MM.1S (cell line): ENCODE measurements at regions not wholly inside any gene's neighbourhood (a gene's known extent, or its start where the extent isn't known, plus 50 kb on each side); places are given as distances from the start of the nearest gene placed in this dataset.

Experiments
- DNase-seq: peaks from one replicate; pipeline ENCODE4 v3.0.0-alpha.2; 2015
- H2AFZ ChIP-seq: fragments of 300-600 bp; sonication (generic); 2 replicates; pipeline ENCODE4 v1.6.0; 2016; ENCODE audit warnings: antibody characterized with exemption, low read length
- H3F3A ChIP-seq: fragments of 300-600 bp; sonication (generic); 2 replicates; pipeline ENCODE4 v1.6.1; 2016; ENCODE audit warnings: mild to moderate bottlenecking, antibody characterized with exemption, low read length, moderate library complexity, mixed read lengths; ENCODE audit not compliant: insufficient read depth
- H3K27ac ChIP-seq: fragments of 300-600 bp; sonication (generic); 2 replicates; pipeline ENCODE4 v1.5.1; 2016; ENCODE audit warnings: mild to moderate bottlenecking, low read length
- H3K27me3 ChIP-seq: fragments of 300-600 bp; sonication (generic); replicated peaks from 2 replicates; pipeline ENCODE4 v1.6.0; 2016; ENCODE audit warnings: low read length; ENCODE audit not compliant: insufficient read depth
- H3K36me3 ChIP-seq: fragments of 300-600 bp; sonication (generic); replicated peaks from 2 replicates; pipeline ENCODE4 v1.6.1; 2016; ENCODE audit warnings: mild to moderate bottlenecking, low read length, mixed read lengths; ENCODE audit not compliant: insufficient read depth
- H3K4me1 ChIP-seq: fragments of 300-600 bp; sonication (generic); 2 replicates; pipeline ENCODE4 v1.6.1; 2016; ENCODE audit warnings: low read length, mixed read lengths
- H3K4me2 ChIP-seq: fragments of 300-600 bp; sonication (generic); 2 replicates; pipeline ENCODE4 v1.6.0; 2016; ENCODE audit warnings: low read depth, low read length
- H3K4me3 ChIP-seq: fragments of 300-600 bp; sonication (generic); 2 replicates; pipeline ENCODE4 v1.5.1; 2016; ENCODE audit warnings: low read length, mixed read lengths
- H3K79me2 ChIP-seq: fragments of 300-600 bp; sonication (generic); 2 replicates; pipeline ENCODE4 v1.6.1; 2016; ENCODE audit warnings: mixed run types, low read length, mixed read lengths
- H3K9ac ChIP-seq: fragments of 300-600 bp; sonication (generic); 2 replicates; pipeline ENCODE4 v1.6.1; 2016; ENCODE audit warnings: low read length, mixed read lengths
- H3K9me2 ChIP-seq: fragments of 300-600 bp; sonication (generic); replicated peaks from 2 replicates; pipeline ENCODE4 v1.6.1; 2016; ENCODE audit warnings: mild to moderate bottlenecking, low read length, mixed read lengths; ENCODE audit not compliant: insufficient read depth
- H3K9me3 ChIP-seq: fragments of 300-600 bp; sonication (generic); replicated peaks from 2 replicates; pipeline ENCODE4 v1.6.1; 2016; ENCODE audit warnings: mild to moderate bottlenecking, low read length, mixed read lengths; ENCODE audit not compliant: insufficient read depth
- H4K20me1 ChIP-seq: fragments of 300-600 bp; sonication (generic); 2 replicates; pipeline ENCODE4 v1.6.1; 2016; ENCODE audit warnings: mild to moderate bottlenecking, low read length, moderate library complexity, mixed read lengths; ENCODE audit not compliant: insufficient read depth
- CTCF ChIP-seq: fragments of 300-600 bp; sonication (generic); IDR thresholded peaks from 2 replicates; pipeline ENCODE4 v1.5.1; 2016; ENCODE audit warnings: antibody characterized with exemption, low read length, mixed read lengths
- EZH2 ChIP-seq: fragments of 300-600 bp; sonication (generic); optimal IDR thresholded peaks from 2 replicates; pipeline ENCODE3; 2017; ENCODE audit warnings: low read depth, mild to moderate bottlenecking, antibody characterized with exemption, low read length, mixed read lengths
- EZH2phosphoT487 ChIP-seq: fragments of 300-600 bp; sonication (generic); IDR thresholded peaks from 2 replicates; pipeline ENCODE4 v1.6.1; 2018; ENCODE audit warnings: antibody characterized with exemption, low read length

- H3K9me3 ChIP-seq = no peaks in the 10 kb centered on the region
- no peak overlapping the region for H3K4me2 ChIP-seq
- no peak overlapping the region for H3K27ac ChIP-seq
- no peaks in the 10 kb centered on the region for H3K36me3 ChIP-seq
- no peak for DNase-seq
- H3K27me3 ChIP-seq = no peaks in the 10 kb centered on the region
- no peak overlapping the region for H3K9ac ChIP-seq
- H3F3A ChIP-seq = no peaks in the 10 kb centered on the region
- no peak for TF ChIP-seq EZH2phosphoT487
- no peaks in the 10 kb centered on the region for H3K79me2 ChIP-seq
- no peak overlapping the region for H3K4me3 ChIP-seq
- no peaks in the 10 kb centered on the region for H3K4me1 ChIP-seq
- no peaks in the 10 kb centered on the region for H4K20me1 ChIP-seq
- H3K9me2 ChIP-seq = no peaks in the 10 kb centered on the region
- no peak overlapping the region for H2AFZ ChIP-seq
Measured at GRCh38 chr18:77597726-77598125, 348.1 kb downstream of the GALR1 start.

- no peaks in the 10 kb centered on the region for H3K27me3 ChIP-seq
- H2AFZ ChIP-seq = no peak overlapping the region
- no peak overlapping the region for H3K4me2 ChIP-seq
- H3F3A ChIP-seq = no peaks in the 10 kb centered on the region
- no peaks in the 10 kb centered on the region for H3K79me2 ChIP-seq
- H3K9ac ChIP-seq = no peak overlapping the region
- H3K9me3 ChIP-seq = no peaks in the 10 kb centered on the region
- H3K4me3 ChIP-seq = no peak overlapping the region
- DNase-seq = no peak
- H4K20me1 ChIP-seq = no peaks in the 10 kb centered on the region
- no peaks in the 10 kb centered on the region for H3K36me3 ChIP-seq
- H3K9me2 ChIP-seq = no peaks in the 10 kb centered on the region
- TF ChIP-seq EZH2 = no peak
- no peak for TF ChIP-seq EZH2phosphoT487
- TF ChIP-seq CTCF = no peak
- no peak overlapping the region for H3K27ac ChIP-seq
- H3K4me1 ChIP-seq = no peaks in the 10 kb centered on the region
Measured at GRCh38 chr18:77600674-77601073, 351.0 kb downstream of the GALR1 start.

GRCh38 chr18:77601567-77601966 lies 351.9 kb downstream of the GALR1 start:
- no peaks in the 10 kb centered on the region for H3K79me2 ChIP-seq
- H3K4me2 ChIP-seq = no peak overlapping the region
- no peaks in the 10 kb centered on the region for H3K27me3 ChIP-seq
- H3K9me2 ChIP-seq = no peaks in the 10 kb centered on the region
- no peak for DNase-seq
- no peaks in the 10 kb centered on the region for H3K36me3 ChIP-seq
- TF ChIP-seq EZH2 (no peak), CTCF (no peak), EZH2phosphoT487 (no peak)
- no peak overlapping the region for H3K9ac ChIP-seq
- no peaks in the 10 kb centered on the region for H3F3A ChIP-seq
- H3K27ac ChIP-seq = no peak overlapping the region
- H2AFZ ChIP-seq = no peak overlapping the region
- H4K20me1 ChIP-seq = no peaks in the 10 kb centered on the region
- no peak overlapping the region for H3K4me3 ChIP-seq
- no peaks in the 10 kb centered on the region for H3K4me1 ChIP-seq
- no peaks in the 10 kb centered on the region for H3K9me3 ChIP-seq

- Histone ChIP-seq H2AFZ (no peak overlapping the region), H3K27me3 (no peaks in the 10 kb centered on the region), H3K9me2 (no peaks in the 10 kb centered on the region), H3K9ac (no peak overlapping the region), H3K36me3 (no peaks in the 10 kb centered on the region), H4K20me1 (no peaks in the 10 kb centered on the region), H3K79me2 (no peaks in the 10 kb centered on the region), H3K4me2 (no peak overlapping the region), H3F3A (no peaks in the 10 kb centered on the region), H3K4me3 (no peak overlapping the region), H3K9me3 (no peaks in the 10 kb centered on the region), H3K27ac (no peak overlapping the region), H3K4me1 (no peaks in the 10 kb centered on the region)
- TF ChIP-seq CTCF (no peak), EZH2phosphoT487 (no peak), EZH2 (no peak)
- no peak for DNase-seq
Measured at GRCh38 chr18:77607087-77607486, 357.4 kb downstream of the GALR1 start.
